Stimulated activated CD4-positive, alpha-beta T cell treated with anti-CD3 and anti-CD28 coated beads, TNF-alpha, amount 100 ng/mL, for 48 hours (primary cell): ENCODE measurements at regions not wholly inside any gene's neighbourhood (a gene's known extent, or its start where the extent isn't known, plus 50 kb on each side); places are given as distances from the start of the nearest gene placed in this dataset.

Experiments used
- DNase-seq, 3 donors: peaks; one replicate each; pipeline ENCODE4 v3.0.0-alpha.2; 2020; ENCODE audit warnings: low read depth in 3 of 3

- DNase-seq, result no peak
These were observed 71.9 kb upstream of the PPARA start for GRCh38 chr22:46078241-46079092.

GRCh38 chr22:46079093-46079860 lies 71.0 kb upstream of the PPARA start:
- DNase-seq, result no peak

- no peak for DNase-seq
These were observed 70.2 kb upstream of the PPARA start for GRCh38 chr22:46079861-46080821.

GRCh38 chr22:46081036-46081830 lies 69.1 kb upstream of the PPARA start:
- DNase-seq, result no peak

GRCh38 chr22:46081831-46082210 lies 68.5 kb upstream of the PPARA start:
- DNase-seq, result no peak

- DNase-seq, result no peak
These were observed 67.7 kb upstream of the PPARA start for GRCh38 chr22:46082633-46083032.

- no peak for DNase-seq
These were observed 66.7 kb upstream of the PPARA start for GRCh38 chr22:46083383-46084350.

DNA sequence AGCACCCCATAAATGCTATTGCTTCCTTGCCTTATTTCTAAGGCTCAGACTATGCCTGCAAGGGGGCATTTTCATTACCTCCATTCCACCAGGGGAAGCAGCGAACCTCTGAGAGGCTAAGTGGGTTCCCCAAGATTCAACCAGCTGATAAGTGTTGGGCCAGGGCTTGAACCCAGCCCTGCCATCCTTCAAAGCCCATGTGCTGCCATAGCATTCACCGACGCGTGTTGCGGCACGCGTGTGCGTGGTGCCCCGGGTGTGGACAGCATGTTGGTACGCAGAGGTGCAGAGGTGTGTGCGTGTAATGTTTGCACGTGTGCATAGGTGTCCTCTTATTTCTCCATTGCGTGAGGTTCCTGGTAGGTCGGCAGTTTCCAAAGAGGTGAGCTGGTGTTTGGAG lies 66.0 kb upstream of the PPARA start:
- DNase-seq, result no peak

GRCh38 chr22:46084943-46085827 lies 65.1 kb upstream of the PPARA start:
- no peak for DNase-seq

GRCh38 chr22:46085828-46086576 lies 64.3 kb upstream of the PPARA start:
- no peak for DNase-seq

GRCh38 chr22:46086577-46087335 lies 63.6 kb upstream of the PPARA start:
- no peak for DNase-seq

GRCh38 chr22:46087336-46087690 lies 63.0 kb upstream of the PPARA start:
- DNase-seq, result no peak

DNA sequence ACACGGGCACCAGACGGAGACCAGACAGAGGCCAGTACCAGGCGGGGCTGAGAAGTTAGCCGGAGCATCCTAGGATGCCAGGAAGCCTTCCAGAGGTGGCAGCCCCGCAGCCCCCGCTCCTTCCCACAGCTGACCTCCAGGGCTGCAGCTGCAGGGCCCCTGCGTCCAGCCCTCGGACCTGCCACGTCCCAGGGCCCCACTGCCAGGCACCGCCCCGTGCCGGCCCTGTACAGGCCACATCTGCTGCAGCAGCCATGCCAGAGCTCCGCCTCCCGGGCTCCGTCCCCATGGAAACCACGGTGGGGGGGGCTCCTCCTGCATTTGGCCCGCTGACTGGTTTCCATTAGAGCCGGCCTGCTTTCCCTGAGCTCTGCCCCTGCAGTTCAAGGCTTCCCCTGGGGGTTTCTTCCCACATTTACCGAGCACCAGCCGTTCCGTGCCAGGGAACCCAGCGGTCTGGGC lies 62.5 kb upstream of the PPARA start:
- DNase-seq, result no peak

GRCh38 chr22:46088541-46089311 lies 61.6 kb upstream of the PPARA start:
- no peak for DNase-seq

- DNase-seq, result no peak
These were observed 60.8 kb upstream of the PPARA start for GRCh38 chr22:46089426-46090035.

DNA sequence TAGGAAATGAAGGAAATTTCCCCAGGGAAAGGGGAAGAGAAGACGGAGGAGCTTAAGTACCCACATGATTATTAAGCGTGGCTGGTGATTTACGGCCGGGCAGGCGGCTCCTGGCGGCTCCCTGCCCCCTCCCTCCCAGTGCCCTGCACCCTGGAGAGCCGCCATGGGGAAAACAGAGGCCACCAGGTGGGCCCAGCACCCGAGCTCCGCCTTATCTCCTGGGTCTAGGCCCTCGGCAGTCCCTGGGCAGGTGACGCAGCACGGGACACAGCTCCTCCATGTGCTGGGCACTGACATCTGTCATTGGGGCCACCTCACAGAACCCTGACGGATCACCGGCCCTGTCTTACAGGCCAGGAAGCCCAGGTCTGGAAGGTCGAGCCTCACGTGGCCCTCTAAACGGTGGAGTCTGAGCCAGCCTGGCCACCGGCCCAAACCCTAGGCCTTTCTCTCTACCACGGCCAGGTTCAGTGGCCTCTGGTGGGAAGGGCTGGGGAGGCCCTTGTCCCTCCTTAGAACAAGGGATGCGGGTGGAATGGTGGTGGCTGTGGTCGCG lies 60.2 kb upstream of the PPARA start:
- no peak for DNase-seq
